B cell (primary cell): ENCODE measurements at regions not wholly inside any gene's neighbourhood (a gene's known extent, or its start where the extent isn't known, plus 50 kb on each side); places are given as distances from the start of the nearest gene placed in this dataset.

Experiments
- CTCF ChIP-seq: fragments of 200-600 bp; IDR thresholded peaks from one replicate; pipeline ENCODE4 v1.8.0; 2022; ENCODE audit warnings: antibody characterized with exemption, mild to moderate bottlenecking
- EZH2 ChIP-seq: IDR thresholded peaks from 2 replicates; pipeline ENCODE4 v1.6.1; 2012; ENCODE audit warnings: borderline replicate concordance, low read depth, mild to moderate bottlenecking, moderate library complexity, low read length; ENCODE audit not compliant: insufficient read depth, poor library complexity, severe bottlenecking

- TF ChIP-seq CTCF: no peak
- no peak for TF ChIP-seq EZH2
These were observed 346.8 kb upstream of the MEOX2 start for GRCh38 chr7:16033233-16033632.
